HEK293 (cell line): ENCODE measurements at regions not wholly inside any gene's neighbourhood (a gene's known extent, or its start where the extent isn't known, plus 50 kb on each side); places are given as distances from the start of the nearest gene placed in this dataset.

Experiments
- CTCF ChIA-PET: fragments of 350-600 bp; formaldehyde crosslinking; extraction: SDS; loops from one replicate; lab custom pipeline; 2021; ENCODE audit warnings: antibody characterized with exemption; lab: Yijun Ruan, JAX
- POLR2A ChIA-PET: fragments of 300-600 bp; formaldehyde crosslinking; extraction: SDS; loops from one replicate; lab custom pipeline; 2020; ENCODE audit warnings: antibody characterized with exemption, inconsistent platforms; lab: Yijun Ruan, JAX
- H3K27ac ChIP-seq: fragments of 200-500 bp; sonication (Bioruptor generic); 2 replicates; pipeline ENCODE4 v1.5.1; 2014; ENCODE audit warnings: low read depth, low read length, control low read depth, inconsistent platforms; ENCODE audit errors: extremely low read depth
- H3K36me3 ChIP-seq, 2 experiments: fragments of 200-500 bp in 1 of 2; sonication (Bioruptor generic) in 1 of 2; 1 replicate in 1 of 2; 2 replicates in 1 of 2; pipeline ENCODE4 v1.5.1; 2014 to 2017; ENCODE audit warnings: inconsistent platforms in 2 of 2, low read length in 2 of 2; ENCODE audit not compliant: control insufficient read depth in 2 of 2, insufficient read depth in 1 of 2
- H3K4me1 ChIP-seq: fragments of 200-500 bp; sonication (Bioruptor generic); 2 replicates; pipeline ENCODE4 v1.5.1; 2014; ENCODE audit warnings: mild to moderate bottlenecking, low read length, inconsistent platforms; ENCODE audit not compliant: control insufficient read depth, insufficient read depth
- H3K4me3 ChIP-seq: 2 replicates; pipeline ENCODE4 v1.5.1; 2011; ENCODE audit warnings: low read depth, mild to moderate bottlenecking, control low read depth, low read length, moderate library complexity
- H3K9me3 ChIP-seq: fragments of 200-500 bp; sonication (Bioruptor generic); 2 replicates; pipeline ENCODE4 v1.5.1; 2014; ENCODE audit warnings: low read depth, low read length, inconsistent platforms; ENCODE audit not compliant: control insufficient read depth, insufficient read depth
- CTCF ChIP-seq: fragments of 450-650 bp; formaldehyde crosslinking; IDR thresholded peaks from 2 replicates; pipeline ENCODE4 v1.5.1; 2016; ENCODE audit warnings: missing biosample characterization, missing genetic modification characterization
- FEZF1 ChIP-seq: fragments of 450-650 bp; formaldehyde crosslinking; IDR thresholded peaks from 2 replicates; pipeline ENCODE4 v1.5.1; 2016; ENCODE audit warnings: missing biosample characterization, missing genetic modification characterization
- GLIS2 ChIP-seq: fragments of 450-650 bp; formaldehyde crosslinking; IDR thresholded peaks from 2 replicates; pipeline ENCODE4 v1.5.1; 2016; ENCODE audit warnings: missing biosample characterization, missing genetic modification characterization
- MYNN ChIP-seq: fragments of 450-650 bp; formaldehyde crosslinking; IDR thresholded peaks from 2 replicates; pipeline ENCODE4 v1.5.1; 2016; ENCODE audit warnings: missing biosample characterization, missing genetic modification characterization, borderline replicate concordance
- OSR2 ChIP-seq: fragments of 450-650 bp; formaldehyde crosslinking; IDR thresholded peaks from 2 replicates; pipeline ENCODE4 v1.5.1; 2016; ENCODE audit warnings: missing biosample characterization, missing genetic modification characterization
- OVOL3 ChIP-seq: fragments of 450-650 bp; formaldehyde crosslinking; IDR thresholded peaks from 2 replicates; pipeline ENCODE4 v1.5.1; 2016; ENCODE audit warnings: missing biosample characterization, missing genetic modification characterization
- REPIN1 ChIP-seq: fragments of 450-650 bp; formaldehyde crosslinking; IDR thresholded peaks from 2 replicates; pipeline ENCODE4 v1.5.1; 2017; ENCODE audit warnings: missing biosample characterization, missing genetic modification characterization, low read depth
- SP2 ChIP-seq: fragments of 450-650 bp; formaldehyde crosslinking; IDR thresholded peaks from 2 replicates; pipeline ENCODE4 v1.5.1; 2016; ENCODE audit warnings: missing biosample characterization, missing genetic modification characterization
- SP3 ChIP-seq: fragments of 450-650 bp; formaldehyde crosslinking; IDR thresholded peaks from 2 replicates; pipeline ENCODE4 v1.5.1; 2016; ENCODE audit warnings: missing biosample characterization, missing genetic modification characterization
- ZBTB11 ChIP-seq: fragments of 450-650 bp; formaldehyde crosslinking; conservative IDR thresholded peaks from 2 replicates; pipeline ENCODE4 v1.5.1; 2016; ENCODE audit warnings: low read depth, missing biosample characterization, missing genetic modification characterization
- ZBTB20 ChIP-seq: fragments of 450-650 bp; formaldehyde crosslinking; IDR thresholded peaks from 2 replicates; pipeline ENCODE4 v1.5.1; 2016; ENCODE audit warnings: missing biosample characterization, missing genetic modification characterization
- ZBTB49 ChIP-seq: fragments of 450-650 bp; formaldehyde crosslinking; IDR thresholded peaks from 2 replicates; pipeline ENCODE4 v1.5.1; 2016; ENCODE audit warnings: missing biosample characterization, missing genetic modification characterization, low read depth
- ZNF155 ChIP-seq: fragments of 450-650 bp; formaldehyde crosslinking; IDR thresholded peaks from 2 replicates; pipeline ENCODE4 v1.5.1; 2016; ENCODE audit warnings: missing biosample characterization, missing genetic modification characterization
- ZNF16 ChIP-seq: fragments of 450-650 bp; formaldehyde crosslinking; IDR thresholded peaks from 2 replicates; pipeline ENCODE4 v1.5.1; 2016; ENCODE audit warnings: low read depth, missing biosample characterization, missing genetic modification characterization
- ZNF18 ChIP-seq: fragments of 450-650 bp; formaldehyde crosslinking; IDR thresholded peaks from 2 replicates; pipeline ENCODE4 v1.5.1; 2016; ENCODE audit warnings: missing biosample characterization, missing genetic modification characterization
- ZNF221 ChIP-seq: fragments of 450-650 bp; formaldehyde crosslinking; IDR thresholded peaks from 2 replicates; pipeline ENCODE4 v1.5.1; 2017; ENCODE audit warnings: missing biosample characterization, missing genetic modification characterization, borderline replicate concordance
- ZNF335 ChIP-seq: fragments of 450-650 bp; formaldehyde crosslinking; conservative IDR thresholded peaks from 2 replicates; pipeline ENCODE4 v1.5.1; 2016; ENCODE audit warnings: missing biosample characterization, missing genetic modification characterization
- ZNF391 ChIP-seq: fragments of 450-650 bp; formaldehyde crosslinking; IDR thresholded peaks from 2 replicates; pipeline ENCODE4 v1.5.1; 2016; ENCODE audit warnings: low read depth, missing biosample characterization, missing genetic modification characterization, borderline replicate concordance
- ZNF426 ChIP-seq: fragments of 450-650 bp; formaldehyde crosslinking; IDR thresholded peaks from 2 replicates; pipeline ENCODE4 v1.5.1; 2017; ENCODE audit warnings: missing biosample characterization, missing genetic modification characterization, mild to moderate bottlenecking, inconsistent platforms, moderate library complexity
- ZNF521 ChIP-seq: fragments of 450-650 bp; formaldehyde crosslinking; IDR thresholded peaks from 2 replicates; pipeline ENCODE4 v1.5.1; 2017; ENCODE audit warnings: missing biosample characterization, mild to moderate bottlenecking, missing genetic modification characterization
- ZNF600 ChIP-seq: fragments of 450-650 bp; formaldehyde crosslinking; IDR thresholded peaks from 2 replicates; pipeline ENCODE4 v1.5.1; 2016; ENCODE audit warnings: missing biosample characterization, missing genetic modification characterization
- ZNF621 ChIP-seq: fragments of 450-650 bp; formaldehyde crosslinking; IDR thresholded peaks from 2 replicates; pipeline ENCODE4 v1.5.1; 2017; ENCODE audit warnings: missing biosample characterization, missing genetic modification characterization
- ZNF624 ChIP-seq: fragments of 450-650 bp; formaldehyde crosslinking; IDR thresholded peaks from 2 replicates; pipeline ENCODE4 v1.5.1; 2017; ENCODE audit warnings: missing biosample characterization, missing genetic modification characterization
- ZNF645 ChIP-seq: fragments of 450-650 bp; formaldehyde crosslinking; IDR thresholded peaks from 2 replicates; pipeline ENCODE4; 2016; ENCODE audit warnings: missing biosample characterization, missing genetic modification characterization
- ZNF747 ChIP-seq: fragments of 450-650 bp; formaldehyde crosslinking; IDR thresholded peaks from 2 replicates; pipeline ENCODE4 v1.5.1; 2016; ENCODE audit warnings: missing biosample characterization, missing genetic modification characterization
- ZSCAN4 ChIP-seq: fragments of 450-650 bp; formaldehyde crosslinking; IDR thresholded peaks from 2 replicates; pipeline ENCODE4 v1.5.1; 2017; ENCODE audit warnings: missing biosample characterization, missing genetic modification characterization

- TF ChIP-seq OVOL3 (tag by site-specific recombination) (no peak), ZNF18 (no peak), ZNF335 (no peak), OSR2 (tag by site-specific recombination) (no peak), ZNF221 (no peak), SP3 (tag by site-specific recombination) (no peak), ZNF747 (tag by site-specific recombination) (no peak), ZNF624 (no peak)
These were observed 75.5 kb upstream of the SPTBN1 start (continued) for GRCh38 chr2:54380670-54381069.

GRCh38 chr2:54381293-54381692 lies 74.8 kb upstream of the SPTBN1 start:
- POLR2A ChIA-PET = no interaction called here

More at GRCh38 chr2:54381293-54381692, 74.8 kb upstream of the SPTBN1 start:
- CTCF ChIA-PET = no interaction called here
- Histone ChIP-seq H3K4me1 (no peaks in the 10 kb centered on the region), H3K4me3 (no peak overlapping the region), H3K27ac (no peak overlapping the region), H3K36me3 (no peaks in the 10 kb centered on the region), H3K9me3 (no peaks in the 10 kb centered on the region)
- no peak for TF ChIP-seq ZNF426 (tag by site-specific recombination)
- no peak for TF ChIP-seq SP2 (tag by site-specific recombination)
- no peak for TF ChIP-seq ZNF391 (tag by site-specific recombination)
- TF ChIP-seq REPIN1 (tag by site-specific recombination) = no peak
- TF ChIP-seq ZBTB20 (tag by site-specific recombination) = no peak
- no peak for TF ChIP-seq ZNF747 (tag by site-specific recombination)
- no peak for TF ChIP-seq GLIS2 (tag by site-specific recombination)
- TF ChIP-seq ZNF521 (tag by site-specific recombination) = no peak
- no peak for TF ChIP-seq ZNF621 (tag by site-specific recombination)
- TF ChIP-seq ZNF600 (tag by site-specific recombination) = no peak
- no peak for TF ChIP-seq CTCF
- no peak for TF ChIP-seq ZBTB49 (tag by site-specific recombination)
- no peak for TF ChIP-seq ZSCAN4 (tag by site-specific recombination)
- TF ChIP-seq FEZF1 (tag by site-specific recombination) = no peak
- no peak for TF ChIP-seq ZNF16
- no peak for TF ChIP-seq MYNN (tag by site-specific recombination)
- TF ChIP-seq ZBTB11 (tag by site-specific recombination) = no peak
- no peak for TF ChIP-seq ZNF645 (tag by site-specific recombination)
- TF ChIP-seq ZNF155 (tag by site-specific recombination) = no peak
